ENCODE measurements at regions not wholly inside any gene's neighbourhood (a gene's known extent, or its start where the extent isn't known, plus 50 kb on each side); places are given as distances from the start of the nearest gene placed in this dataset.

GRCh38 chr2:221975151-221975550 lies 323.6 kb downstream of the PAX3 start:
- TF ChIP-seq ZNF274 (IDR thresholded peaks at IDR 0.05; ENCODE audit: low read depth, low read length): no peak
- TF ChIP-seq YY1 (IDR thresholded peaks at IDR 0.05; ENCODE audit: insufficient read depth, insufficient read length): no peak
- no peak for TF ChIP-seq SUZ12 (IDR thresholded peaks at IDR 0.05; ENCODE audit: extremely low read depth, insufficient read depth, insufficient read length)
